HG03097 (cell line): ENCODE measurements at regions not wholly inside any gene's neighbourhood (a gene's known extent, or its start where the extent isn't known, plus 50 kb on each side); places are given as distances from the start of the nearest gene placed in this dataset.

Source experiments
- ATAC-seq: cut with Tn5 transposase; IDR thresholded peaks from one replicate; pipeline ENCODE4 v1.9.1; 2021; ENCODE audit not compliant: unreplicated experiment, low FRiP score

- no peak for ATAC-seq
Observed at GRCh38 chr14:106822905-106823304, 1296.5 kb downstream of the TMEM121 start.

DNA sequence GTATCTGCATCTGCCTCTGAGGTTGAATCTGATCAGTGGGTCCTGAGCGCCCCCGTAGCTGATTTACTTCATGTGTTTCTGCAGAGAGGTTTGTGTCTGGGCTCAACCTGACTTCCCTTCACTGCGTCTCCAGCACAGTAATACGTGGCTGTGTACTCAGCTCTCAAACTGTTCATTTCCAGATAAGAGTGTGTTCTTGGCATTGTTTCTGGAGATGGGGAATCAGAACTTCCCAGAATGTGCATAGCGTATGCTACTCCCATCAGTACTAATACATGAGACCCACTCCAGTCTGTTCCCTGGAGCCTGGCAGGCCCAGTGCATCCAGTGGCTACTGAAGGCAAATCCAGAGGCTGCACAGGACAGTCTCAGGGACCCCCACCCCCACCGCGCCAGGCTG is 1297.2 kb downstream of the TMEM121 start:
- no peak for ATAC-seq

DNA sequence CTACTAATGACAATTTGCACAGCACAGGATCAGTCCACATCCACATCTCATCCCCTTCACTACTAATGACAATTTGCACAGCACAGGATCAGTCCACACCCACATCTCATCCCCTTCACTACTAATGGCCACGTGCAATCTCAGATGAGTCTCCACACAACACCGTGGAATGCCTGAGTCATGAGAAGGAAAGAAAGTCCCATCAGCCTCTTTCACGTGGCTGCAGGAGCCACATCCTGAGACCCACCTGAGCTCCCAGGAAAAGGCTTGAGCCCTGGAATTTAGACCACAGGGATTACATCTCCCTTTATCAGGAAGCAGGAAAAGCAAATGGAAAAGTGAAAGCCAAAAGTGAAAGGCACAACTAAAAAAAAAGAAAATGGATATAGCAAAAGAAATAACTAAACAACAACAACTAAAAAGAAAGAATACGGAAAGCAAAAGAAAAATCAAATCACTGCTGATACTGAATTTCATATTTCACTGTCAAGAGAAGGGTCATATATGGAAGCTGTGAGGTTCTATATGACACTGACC is 1300.5 kb downstream of the TMEM121 start:
- ATAC-seq: no peak

GRCh38 chr14:106831322-106831720 is 1304.9 kb downstream of the TMEM121 start:
- no peak for ATAC-seq

GRCh38 chr14:106837870-106838269 is 1311.5 kb downstream of the TMEM121 start:
- ATAC-seq: no peak

DNA sequence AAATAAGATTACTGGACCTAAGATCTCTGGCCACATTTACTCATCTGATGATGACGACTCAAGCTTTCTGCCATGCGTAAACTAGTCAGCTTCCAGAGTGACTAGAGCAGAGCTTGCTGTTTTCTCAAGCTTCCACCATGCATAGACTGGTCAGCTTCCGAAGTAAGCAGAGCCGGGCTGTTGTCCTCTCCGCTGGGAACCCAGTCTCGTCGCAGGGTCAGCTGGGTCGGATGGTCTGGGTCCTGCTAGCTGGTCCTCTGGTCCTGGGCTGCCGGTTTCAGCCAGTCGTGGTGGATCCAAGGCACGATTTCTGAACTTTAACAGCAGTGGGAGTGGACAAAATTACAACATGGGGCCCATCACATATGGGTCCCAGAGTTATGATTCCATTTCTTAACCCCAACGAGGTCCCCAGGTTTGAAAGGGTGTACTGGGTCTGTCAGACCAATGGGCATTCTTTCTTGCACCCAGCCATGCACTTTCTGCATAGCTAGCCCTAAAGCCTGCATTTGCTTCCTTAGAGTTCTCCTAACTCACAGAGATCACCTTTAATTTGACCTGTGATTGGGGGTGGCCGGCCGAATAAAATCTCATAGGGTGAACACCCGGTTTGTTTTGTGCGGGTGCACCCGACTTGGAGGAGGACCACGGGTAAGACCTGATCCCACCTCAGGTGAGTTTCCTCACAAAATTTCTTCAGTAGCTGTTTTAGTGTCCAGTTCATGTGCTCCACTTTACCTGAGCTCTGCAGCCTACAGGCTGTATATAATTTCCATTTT is 1312.8 kb downstream of the TMEM121 start:
- ATAC-seq: no peak

GRCh38 chr14:106840258-106840657 is 1313.9 kb downstream of the TMEM121 start:
- ATAC-seq: no peak

DNA sequence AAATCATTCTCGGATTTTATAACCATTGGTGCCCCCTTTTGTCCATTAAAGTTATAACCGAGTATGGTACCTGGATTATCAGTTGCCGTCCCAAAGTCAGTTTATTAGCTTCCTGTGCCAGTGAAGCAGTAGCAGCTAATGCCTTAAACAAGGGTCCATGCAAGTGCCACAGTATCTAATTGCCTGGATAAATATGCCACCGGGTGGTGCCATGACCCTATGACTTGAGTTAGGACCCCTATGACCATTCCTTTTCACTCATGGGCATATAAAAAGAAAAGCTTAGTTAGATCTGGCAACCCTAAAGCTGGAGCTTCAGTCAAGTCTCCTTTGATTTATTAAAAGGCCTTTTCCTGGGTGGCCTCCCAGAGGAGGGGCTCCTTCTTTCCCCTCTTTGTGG is 1314.6 kb downstream of the TMEM121 start:
- ATAC-seq: no peak

GRCh38 chr14:106841701-106842100 is 1315.3 kb downstream of the TMEM121 start:
- no peak for ATAC-seq

DNA sequence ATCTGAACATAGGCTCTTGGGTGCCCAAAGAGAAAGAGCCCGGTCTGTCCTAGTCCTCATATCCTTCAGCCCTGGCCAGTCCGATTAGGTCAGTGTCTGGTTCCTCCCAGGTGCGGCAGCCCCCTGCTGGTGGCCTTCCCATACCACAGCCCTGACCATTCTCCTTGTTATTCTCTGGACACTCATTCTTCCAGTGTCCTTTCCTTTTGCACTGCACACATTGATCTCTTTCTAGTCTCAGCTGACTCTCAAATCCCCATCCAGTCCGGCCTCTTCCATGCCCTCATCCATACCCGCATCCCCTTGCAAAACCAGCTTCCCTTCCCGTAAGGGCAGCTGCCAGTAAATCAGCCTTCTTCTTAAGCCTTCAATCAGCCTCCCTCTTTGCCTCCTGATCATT is 1316.3 kb downstream of the TMEM121 start:
- ATAC-seq: no peak

GRCh38 chr14:106843386-106843785 is 1317.0 kb downstream of the TMEM121 start:
- no peak for ATAC-seq

DNA sequence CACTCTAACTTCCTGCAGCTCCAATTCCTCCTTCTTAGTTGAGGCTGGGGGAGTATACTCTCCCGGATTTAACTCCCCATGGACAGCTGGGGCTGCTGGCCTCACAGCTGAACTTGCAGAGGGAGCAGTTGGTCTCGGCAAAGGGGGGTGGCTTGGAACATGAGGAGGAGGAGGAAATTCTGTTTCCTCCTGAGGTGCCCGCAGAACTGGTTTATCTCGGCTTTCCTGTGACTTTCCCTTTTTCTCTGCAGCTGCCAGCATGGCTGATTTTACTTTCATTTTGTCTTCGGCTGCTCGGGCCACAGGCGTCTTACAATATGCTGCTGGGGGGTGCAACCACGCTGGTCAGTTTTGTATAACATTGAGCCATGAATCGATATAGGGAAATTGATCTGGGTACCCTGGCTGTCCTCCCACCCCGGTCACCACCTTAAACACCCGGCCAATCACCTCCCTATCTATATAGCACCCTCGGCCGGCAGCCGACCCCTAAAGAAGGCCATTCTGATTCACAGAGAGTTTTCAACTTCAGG is 1317.6 kb downstream of the TMEM121 start:
- no peak for ATAC-seq

DNA sequence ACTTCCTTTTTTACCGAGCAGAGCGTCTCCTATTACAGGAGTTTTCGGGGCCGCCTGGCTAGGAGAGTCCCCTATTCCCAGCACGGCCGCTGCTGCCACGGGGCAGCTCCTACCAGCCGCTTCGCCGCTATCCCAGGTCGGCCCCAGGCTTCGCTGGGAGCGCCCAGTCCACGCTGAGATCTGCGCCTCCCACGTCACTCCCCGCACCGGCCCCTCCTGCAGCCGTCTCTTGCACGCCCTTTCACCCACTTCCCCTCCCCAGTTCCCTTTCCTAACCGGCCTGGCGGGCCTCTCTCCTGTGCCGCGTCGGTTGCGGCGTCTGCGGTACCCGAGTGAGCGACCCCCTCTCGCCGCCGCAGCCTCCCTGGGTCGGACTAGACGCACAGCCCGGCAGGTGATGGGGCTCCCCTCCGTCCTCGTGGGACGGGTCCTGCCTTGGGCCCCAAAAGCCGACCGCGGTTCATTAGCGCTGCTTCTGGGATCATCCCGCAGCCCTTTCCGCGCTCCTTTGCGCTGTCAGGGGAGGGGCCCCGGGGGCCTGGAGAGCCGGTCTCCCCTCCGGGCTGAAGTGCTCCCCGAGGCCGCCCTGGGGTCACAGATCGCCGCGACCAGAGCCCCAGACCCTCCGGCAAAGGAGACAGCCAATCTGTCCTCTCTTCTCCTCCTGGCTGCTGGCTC is 1318.4 kb downstream of the TMEM121 start:
- ATAC-seq: no peak

DNA sequence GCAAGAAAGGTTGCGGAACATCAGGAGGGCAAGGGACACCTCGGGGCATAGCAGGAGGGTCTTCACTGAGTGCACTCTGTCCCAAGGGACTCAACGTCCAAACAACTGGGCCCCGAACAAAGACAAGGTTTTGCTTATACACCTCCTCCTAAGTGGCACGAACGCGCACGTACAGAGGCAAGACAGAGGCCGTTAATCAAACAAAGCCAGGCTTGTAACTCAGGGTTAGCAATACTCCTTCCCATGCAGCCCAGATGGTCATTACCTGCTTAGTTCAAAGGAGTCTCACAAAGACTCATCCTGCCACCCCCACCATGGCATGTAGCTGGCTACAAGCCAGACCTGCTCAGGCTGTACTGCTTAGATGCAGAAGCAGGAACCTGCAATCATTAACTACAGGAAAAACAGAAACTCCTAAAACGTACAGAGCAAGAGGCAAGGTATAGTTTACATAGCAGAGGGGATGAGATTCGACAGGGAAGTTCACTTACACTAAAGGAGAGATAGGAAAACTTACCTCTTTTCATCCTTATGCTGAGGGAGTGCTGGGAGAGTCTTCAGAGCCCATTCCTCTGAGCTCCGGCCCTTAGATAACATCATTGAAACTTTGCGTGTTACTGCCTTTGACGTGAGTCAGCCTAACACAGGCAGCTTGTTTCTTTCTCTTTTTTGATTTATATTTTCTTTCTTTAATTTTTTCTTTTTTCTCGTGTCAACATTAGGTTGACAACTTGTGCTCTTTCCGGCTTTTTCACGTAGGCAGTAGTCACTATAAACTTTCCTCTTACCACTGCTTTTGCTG is 1319.1 kb downstream of the TMEM121 start:
- ATAC-seq: peak; percentile 42

DNA sequence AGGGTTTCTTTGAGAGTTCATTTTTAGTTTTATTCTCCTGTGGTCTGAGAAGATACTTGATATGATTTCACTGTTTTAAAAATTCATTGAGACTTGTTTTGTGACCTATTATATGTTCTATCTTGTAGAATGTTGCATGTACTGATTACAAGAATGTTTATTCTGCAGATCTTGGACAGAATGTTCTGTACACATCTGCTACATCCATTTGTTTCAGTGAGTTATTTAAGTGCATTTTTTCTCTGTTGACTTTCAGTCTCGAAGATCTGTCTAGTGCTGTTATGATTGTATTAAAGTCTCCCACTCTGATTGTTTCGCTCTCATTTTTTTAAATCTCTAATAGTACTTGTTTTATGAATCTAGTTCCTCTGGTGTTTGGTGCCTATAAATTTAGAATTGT is 1319.8 kb downstream of the TMEM121 start:
- ATAC-seq: no peak

- no peak for ATAC-seq
Observed at GRCh38 chr14:106848330-106849121, 1322.1 kb downstream of the TMEM121 start.

DNA sequence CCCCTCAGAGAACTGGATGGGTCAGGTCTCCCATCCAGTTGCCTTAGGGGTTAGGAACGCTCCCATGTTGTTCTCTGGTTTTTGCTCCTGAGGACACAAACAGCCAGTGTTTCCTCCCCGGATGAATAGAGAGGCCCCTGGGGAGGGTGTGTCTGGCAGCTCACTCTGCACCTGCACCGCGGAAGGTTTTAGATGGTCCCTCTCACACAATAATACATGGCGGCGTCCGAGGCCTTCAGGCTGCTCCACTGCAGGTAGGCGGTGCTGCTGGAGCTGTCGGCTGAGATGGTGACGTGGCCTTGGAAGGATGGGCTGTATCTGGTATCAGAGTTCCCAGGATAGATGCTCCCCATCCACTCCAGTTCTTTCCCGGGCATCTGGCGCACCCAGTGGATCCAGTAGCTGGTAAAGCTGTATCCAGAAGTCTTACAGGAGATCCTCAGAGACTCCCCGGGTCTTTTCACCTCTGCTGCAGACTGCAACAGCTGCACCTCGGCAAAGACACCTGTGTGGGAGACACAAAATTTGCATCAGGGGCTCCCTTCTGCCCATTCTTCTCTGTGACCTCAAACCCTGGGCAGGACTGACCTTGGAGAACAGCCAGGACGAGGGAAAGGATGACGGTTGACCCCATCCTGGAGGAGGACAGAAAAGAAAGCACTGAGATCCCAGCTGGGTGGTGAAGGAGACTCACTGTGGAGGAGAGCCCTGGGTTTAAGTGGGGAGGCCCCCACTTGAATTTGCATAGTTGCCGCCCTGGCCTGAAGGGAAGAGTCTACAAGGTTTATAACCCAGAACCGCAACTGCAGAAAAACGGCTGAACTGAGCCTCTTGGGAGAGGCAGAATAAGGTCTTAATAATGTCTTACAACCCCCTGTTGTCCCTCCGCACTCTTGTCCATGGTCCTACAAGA is 1324.8 kb downstream of the TMEM121 start:
- peak; percentile 45 for ATAC-seq

DNA sequence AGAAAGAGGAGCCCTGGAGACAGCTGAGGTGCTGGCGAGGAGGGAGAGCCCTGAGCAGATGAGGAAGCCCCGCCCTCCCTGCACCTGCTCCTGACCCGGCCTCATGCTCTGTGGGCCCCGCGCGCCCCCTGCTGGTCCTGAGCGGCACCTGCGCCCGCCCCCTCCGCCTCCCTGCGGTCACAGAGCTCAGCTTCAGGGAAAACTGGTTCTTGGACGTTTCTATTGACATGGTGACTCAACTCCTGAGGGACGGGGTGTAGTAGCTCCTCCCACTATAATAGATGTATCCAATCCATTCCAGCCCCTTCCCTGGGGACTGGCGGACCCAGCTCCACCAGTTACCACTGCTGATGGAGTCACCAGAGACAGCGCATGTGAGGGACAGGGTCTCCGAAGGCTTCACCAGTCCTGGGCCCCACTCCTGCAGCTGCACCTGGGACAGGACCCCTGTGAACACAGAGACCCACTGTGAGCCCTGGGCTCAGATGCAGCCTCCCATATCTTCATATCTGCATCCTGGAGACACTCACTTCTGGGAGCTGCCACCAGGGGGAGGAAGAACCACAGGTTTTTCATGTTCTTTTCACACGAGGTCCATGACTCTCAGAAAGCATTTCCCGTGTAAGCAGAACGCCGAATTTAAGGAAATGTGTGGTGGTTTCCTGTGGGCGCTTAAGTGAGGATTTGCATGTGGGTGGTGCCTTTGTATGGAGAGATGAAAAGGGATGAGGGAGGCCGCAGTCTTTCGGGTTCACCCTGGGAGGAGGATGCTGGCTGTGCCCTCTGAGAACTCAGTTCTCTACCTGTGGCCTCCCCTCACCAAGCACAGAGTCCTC is 1346.4 kb downstream of the TMEM121 start:
- no peak for ATAC-seq
